ENCODE measurements at regions not wholly inside any gene's neighbourhood (a gene's known extent, or its start where the extent isn't known, plus 50 kb on each side); places are given as distances from the start of the nearest gene placed in this dataset.

DNA sequence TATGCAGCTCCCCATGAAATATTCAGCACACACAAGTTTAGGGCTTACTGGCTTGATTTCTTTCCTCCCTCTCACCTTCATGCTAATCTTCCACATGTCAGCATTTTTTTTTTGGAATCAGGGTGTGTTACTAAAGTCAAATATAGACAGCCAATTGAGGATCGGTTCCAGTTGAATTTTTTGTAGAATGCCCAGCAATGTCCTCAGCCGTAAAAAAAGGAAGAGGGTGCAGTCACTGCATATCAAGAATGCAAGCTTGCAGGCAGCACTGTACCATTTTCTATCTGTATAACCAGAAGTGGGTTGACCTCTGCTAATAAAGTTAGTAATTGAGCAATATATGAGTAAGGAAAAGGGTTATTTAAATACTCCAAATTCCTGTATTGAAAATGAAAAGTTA lies 51.4 kb upstream of the CHMP2B start:
- Histone ChIP-seq H3K4me3 (ENCODE audit: low read depth in 1 of 2, low read length in 1 of 2) (no peak overlapping the region), H3K9me3 (no peaks in the 10 kb centered on the region), H3K4me1 (ENCODE audit: control insufficient read depth in 1 of 2, insufficient read depth in 1 of 2, low read depth in 1 of 2, low read length in 1 of 2) (no peaks in the 10 kb centered on the region), H3K36me3 (no peaks in the 10 kb centered on the region), H3K27ac (no peak overlapping the region), H3K27me3 (no peaks in the 10 kb centered on the region)
- TF ChIP-seq, protein P1, sequence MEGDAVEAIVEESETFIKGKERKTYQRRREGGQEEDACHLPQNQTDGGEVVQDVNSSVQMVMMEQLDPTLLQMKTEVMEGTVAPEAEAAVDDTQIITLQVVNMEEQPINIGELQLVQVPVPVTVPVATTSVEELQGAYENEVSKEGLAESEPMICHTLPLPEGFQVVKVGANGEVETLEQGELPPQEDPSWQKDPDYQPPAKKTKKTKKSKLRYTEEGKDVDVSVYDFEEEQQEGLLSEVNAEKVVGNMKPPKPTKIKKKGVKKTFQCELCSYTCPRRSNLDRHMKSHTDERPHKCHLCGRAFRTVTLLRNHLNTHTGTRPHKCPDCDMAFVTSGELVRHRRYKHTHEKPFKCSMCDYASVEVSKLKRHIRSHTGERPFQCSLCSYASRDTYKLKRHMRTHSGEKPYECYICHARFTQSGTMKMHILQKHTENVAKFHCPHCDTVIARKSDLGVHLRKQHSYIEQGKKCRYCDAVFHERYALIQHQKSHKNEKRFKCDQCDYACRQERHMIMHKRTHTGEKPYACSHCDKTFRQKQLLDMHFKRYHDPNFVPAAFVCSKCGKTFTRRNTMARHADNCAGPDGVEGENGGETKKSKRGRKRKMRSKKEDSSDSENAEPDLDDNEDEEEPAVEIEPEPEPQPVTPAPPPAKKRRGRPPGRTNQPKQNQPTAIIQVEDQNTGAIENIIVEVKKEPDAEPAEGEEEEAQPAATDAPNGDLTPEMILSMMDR (IDR thresholded peaks at IDR 0.05): no peak

DNA sequence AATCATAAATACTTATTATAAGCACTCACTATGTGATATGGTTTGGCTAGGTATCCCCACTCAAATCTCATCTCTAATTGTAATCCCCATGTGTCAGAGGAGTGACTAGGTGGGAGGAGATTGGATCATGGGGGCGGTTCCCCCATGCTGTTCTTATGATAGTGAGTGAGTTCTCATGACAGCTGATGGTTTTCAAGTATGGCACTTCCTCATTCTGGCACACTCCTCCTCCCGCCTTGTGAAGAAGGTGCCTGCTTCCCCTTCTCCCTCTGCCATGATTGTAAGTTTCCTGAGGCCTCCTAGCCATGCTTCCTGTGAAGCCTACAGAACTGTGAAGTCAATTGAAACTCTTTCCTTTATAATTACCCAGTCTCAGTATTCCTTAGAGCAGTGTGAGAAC lies 53.3 kb upstream of the CHMP2B start:
- Histone ChIP-seq H3K4me1 (ENCODE audit: control insufficient read depth in 1 of 2, insufficient read depth in 1 of 2, low read depth in 1 of 2, low read length in 1 of 2) (no peaks in the 10 kb centered on the region), H3K27ac (no peak overlapping the region), H3K4me3 (ENCODE audit: low read depth in 1 of 2, low read length in 1 of 2) (no peak overlapping the region), H3K9me3 (no peaks in the 10 kb centered on the region), H3K36me3 (no peaks in the 10 kb centered on the region), H3K27me3 (no peaks in the 10 kb centered on the region)
- TF ChIP-seq, protein P1 (IDR thresholded peaks at IDR 0.05): no peak

DNA sequence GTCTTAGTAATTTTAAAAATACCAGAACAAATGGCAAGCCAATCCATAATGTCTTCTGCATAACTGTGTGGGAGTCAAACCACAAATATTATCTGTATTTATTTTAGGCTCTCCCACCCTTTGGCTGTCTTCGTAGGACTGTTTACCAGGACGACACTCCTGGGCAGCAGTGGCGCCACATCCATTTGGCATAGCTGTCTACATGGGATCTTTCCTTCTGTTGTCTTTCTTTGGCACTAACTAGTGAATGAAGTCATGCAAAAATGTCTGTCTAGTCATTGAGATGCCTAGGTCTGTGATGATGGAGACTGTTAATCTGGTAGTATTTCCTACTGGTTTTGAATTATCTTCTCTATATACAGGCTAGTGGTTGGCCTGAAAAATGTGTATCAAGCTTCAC lies 54.0 kb upstream of the CHMP2B start:
- Histone ChIP-seq H3K4me3 (ENCODE audit: low read depth in 1 of 2, low read length in 1 of 2) (no peak overlapping the region), H3K27me3 (no peaks in the 10 kb centered on the region), H3K27ac (no peak overlapping the region), H3K4me1 (ENCODE audit: control insufficient read depth in 1 of 2, insufficient read depth in 1 of 2, low read depth in 1 of 2, low read length in 1 of 2) (no peaks in the 10 kb centered on the region), H3K36me3 (no peaks in the 10 kb centered on the region), H3K9me3 (no peaks in the 10 kb centered on the region)
- TF ChIP-seq, protein P1 (IDR thresholded peaks at IDR 0.05): no peak

DNA sequence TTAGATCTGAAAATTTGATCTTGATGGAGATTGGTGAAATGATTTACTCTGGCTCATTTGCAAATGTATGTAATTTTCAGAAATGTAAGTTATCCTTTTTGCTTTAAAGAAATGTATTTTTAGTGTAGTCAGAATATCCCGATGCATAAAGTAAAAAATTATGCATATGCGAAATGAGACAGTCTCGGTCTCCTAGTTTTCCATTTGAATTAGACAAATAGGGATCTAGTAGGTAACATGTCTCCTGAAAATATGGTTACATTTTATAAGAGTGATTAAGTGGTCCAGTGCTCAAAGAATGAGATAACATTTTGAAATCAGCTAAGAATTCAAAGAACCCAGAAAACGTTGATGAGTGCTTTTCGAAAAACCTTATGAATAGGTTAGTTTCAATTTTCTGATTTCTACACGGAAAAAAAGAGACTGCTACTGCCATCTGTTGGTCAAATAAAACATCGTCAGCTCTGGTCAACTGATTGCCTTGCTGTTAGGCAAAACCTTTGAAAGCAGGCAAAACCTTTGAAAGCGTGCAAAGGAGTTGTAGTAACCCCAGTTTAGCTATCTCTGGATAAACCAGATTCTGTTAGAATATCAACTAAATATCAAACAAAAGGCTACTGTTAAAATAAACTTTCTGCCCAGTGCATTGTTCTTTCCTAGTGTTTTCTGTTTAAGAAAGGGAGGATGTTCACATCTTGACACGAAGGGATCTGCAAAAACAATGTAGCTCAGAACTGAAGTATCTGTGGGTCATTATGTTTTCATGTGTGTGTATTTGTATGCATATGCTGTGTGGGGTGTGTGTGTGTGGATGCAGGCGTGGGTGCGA lies 59.3 kb upstream of the CHMP2B start:
- H3K4me3 ChIP-seq (ENCODE audit: low read depth in 1 of 2, low read length in 1 of 2): no peak overlapping the region
- no peak overlapping the region for H3K27ac ChIP-seq
- peaks cover 5% of the 10 kb centered on the region for H3K27me3 ChIP-seq
- H3K4me1 ChIP-seq (ENCODE audit: control insufficient read depth in 1 of 2, insufficient read depth in 1 of 2, low read depth in 1 of 2, low read length in 1 of 2): no peaks in the 10 kb centered on the region
- H3K36me3 ChIP-seq: no peaks in the 10 kb centered on the region
- TF ChIP-seq, protein P1 (IDR thresholded peaks at IDR 0.05): no peak
- no peaks in the 10 kb centered on the region for H3K9me3 ChIP-seq

DNA sequence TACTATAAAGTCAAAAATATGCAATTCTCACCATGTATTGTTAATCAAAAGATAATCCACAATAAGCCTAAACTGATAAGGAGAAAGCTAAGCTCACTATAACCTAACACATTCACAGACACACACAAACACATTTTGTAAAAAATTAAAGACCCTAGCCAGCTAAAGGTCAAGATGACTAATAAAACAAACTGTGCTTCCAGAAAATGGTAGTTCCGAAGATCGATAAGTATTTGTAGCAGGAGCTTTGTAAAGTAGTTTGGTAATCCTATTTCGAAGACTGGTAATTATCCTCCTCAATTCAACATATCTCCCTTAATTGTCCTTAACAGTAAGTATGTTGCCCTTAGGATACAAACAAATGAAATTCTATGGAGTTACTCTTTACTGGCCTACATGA lies 62.9 kb upstream of the CHMP2B start:
- H3K4me1 ChIP-seq (ENCODE audit: control insufficient read depth in 1 of 2, insufficient read depth in 1 of 2, low read depth in 1 of 2, low read length in 1 of 2): no peaks in the 10 kb centered on the region
- no peaks in the 10 kb centered on the region for H3K9me3 ChIP-seq
- TF ChIP-seq, protein P1 (IDR thresholded peaks at IDR 0.05): no peak
- H3K4me3 ChIP-seq (ENCODE audit: low read depth in 1 of 2, low read length in 1 of 2): no peak overlapping the region
- H3K27me3 ChIP-seq: peaks cover 5% of the 10 kb centered on the region
- no peak overlapping the region for H3K27ac ChIP-seq
- no peaks in the 10 kb centered on the region for H3K36me3 ChIP-seq
